H1 (cell line): ENCODE measurements at regions not wholly inside any gene's neighbourhood (a gene's known extent, or its start where the extent isn't known, plus 50 kb on each side); places are given as distances from the start of the nearest gene placed in this dataset.

ENCODE experiments used
- CREB1 ChIP-seq: IDR thresholded peaks from 2 replicates; pipeline ENCODE4 v1.6.1; 2012; ENCODE audit warnings: inconsistent platforms
- GABPA ChIP-seq: IDR thresholded peaks from 2 replicates; pipeline ENCODE4 v1.6.1; 2011; ENCODE audit warnings: mild to moderate bottlenecking, low read length, moderate library complexity, borderline replicate concordance; ENCODE audit not compliant: insufficient read depth
- POU5F1 ChIP-seq: IDR thresholded peaks from 2 replicates; pipeline ENCODE4 v1.6.1; 2011; ENCODE audit warnings: low read depth, mild to moderate bottlenecking, low read length, moderate library complexity
- RBBP5 ChIP-seq: IDR thresholded peaks from 2 replicates; pipeline ENCODE4 v1.7.1; 2012; ENCODE audit warnings: low read depth, mild to moderate bottlenecking, inconsistent platforms, low read length, moderate library complexity, borderline replicate concordance
- SRF ChIP-seq: IDR thresholded peaks from 2 replicates; pipeline ENCODE4 v1.6.1; 2011; ENCODE audit warnings: mild to moderate bottlenecking, low read depth, low read length, moderate library complexity

- no peak for TF ChIP-seq CREB1
- TF ChIP-seq POU5F1, result no peak
- TF ChIP-seq GABPA, result no peak
- TF ChIP-seq RBBP5, result no peak
- TF ChIP-seq SRF, result no peak
These were observed 361.7 kb downstream of the ANKRD7 start (continued) for GRCh38 chr7:118586248-118586647.
